Omental fat pad (tissue), 3 donors: ENCODE measurements at regions not wholly inside any gene's neighbourhood (a gene's known extent, or its start where the extent isn't known, plus 50 kb on each side); places are given as distances from the start of the nearest gene placed in this dataset.

Experiments used
- ATAC-seq: fragments of 150-250 bp; one replicate; pipeline ENCODE4 v1.9.1; 2016; ENCODE audit warnings: mild to moderate bottlenecking, moderate library complexity; ENCODE audit not compliant: low FRiP score
- DNase-seq: peaks from one replicate; pipeline ENCODE4 v3.0.0-alpha.2; 2019; ENCODE audit warnings: low spot score
- TF ChIP-seq, protein P1 (sequence below), 3 donors: fragments of 450-650 bp; IDR thresholded peaks; one replicate each; pipeline ENCODE4 v1.5.1; 2016 to 2017; ENCODE audit warnings: antibody characterized with exemption in 3 of 3, mild to moderate bottlenecking in 3 of 3, moderate library complexity in 2 of 3

DNA sequence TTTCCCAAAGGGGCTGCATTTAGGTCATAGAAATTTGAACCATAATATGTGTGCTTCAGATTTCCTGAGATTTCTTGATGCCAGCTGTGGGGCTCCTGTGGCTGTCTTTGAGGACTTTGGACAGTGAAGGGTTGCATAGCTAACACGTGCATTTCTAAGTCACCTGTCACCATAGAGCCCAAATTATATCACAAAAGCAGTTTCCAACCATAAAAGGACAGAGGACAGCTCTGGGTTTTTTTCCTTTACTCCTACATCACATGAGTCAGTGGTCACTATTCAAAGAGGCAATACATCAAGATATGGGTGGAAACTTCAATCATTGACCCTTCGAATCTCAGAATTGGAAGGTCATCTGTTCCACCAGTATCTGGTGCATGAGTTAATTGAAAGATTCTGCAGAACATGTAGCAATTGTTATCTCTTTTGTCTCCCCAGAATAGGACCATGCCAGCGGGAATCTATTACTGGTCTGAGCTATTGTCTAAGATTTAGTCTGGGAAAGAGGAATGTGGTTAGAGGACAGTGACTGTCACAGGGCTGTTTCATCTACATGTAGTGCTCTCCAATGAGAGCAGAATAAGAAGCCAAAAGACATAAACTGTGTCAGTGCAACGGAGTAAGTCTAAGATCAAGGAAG, 133.5 kb downstream of the AASDH start:
- no peak for DNase-seq
- no peak for ATAC-seq
- TF ChIP-seq, protein P1, sequence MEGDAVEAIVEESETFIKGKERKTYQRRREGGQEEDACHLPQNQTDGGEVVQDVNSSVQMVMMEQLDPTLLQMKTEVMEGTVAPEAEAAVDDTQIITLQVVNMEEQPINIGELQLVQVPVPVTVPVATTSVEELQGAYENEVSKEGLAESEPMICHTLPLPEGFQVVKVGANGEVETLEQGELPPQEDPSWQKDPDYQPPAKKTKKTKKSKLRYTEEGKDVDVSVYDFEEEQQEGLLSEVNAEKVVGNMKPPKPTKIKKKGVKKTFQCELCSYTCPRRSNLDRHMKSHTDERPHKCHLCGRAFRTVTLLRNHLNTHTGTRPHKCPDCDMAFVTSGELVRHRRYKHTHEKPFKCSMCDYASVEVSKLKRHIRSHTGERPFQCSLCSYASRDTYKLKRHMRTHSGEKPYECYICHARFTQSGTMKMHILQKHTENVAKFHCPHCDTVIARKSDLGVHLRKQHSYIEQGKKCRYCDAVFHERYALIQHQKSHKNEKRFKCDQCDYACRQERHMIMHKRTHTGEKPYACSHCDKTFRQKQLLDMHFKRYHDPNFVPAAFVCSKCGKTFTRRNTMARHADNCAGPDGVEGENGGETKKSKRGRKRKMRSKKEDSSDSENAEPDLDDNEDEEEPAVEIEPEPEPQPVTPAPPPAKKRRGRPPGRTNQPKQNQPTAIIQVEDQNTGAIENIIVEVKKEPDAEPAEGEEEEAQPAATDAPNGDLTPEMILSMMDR (IDR thresholded peaks at IDR 0.05): no peak

DNA sequence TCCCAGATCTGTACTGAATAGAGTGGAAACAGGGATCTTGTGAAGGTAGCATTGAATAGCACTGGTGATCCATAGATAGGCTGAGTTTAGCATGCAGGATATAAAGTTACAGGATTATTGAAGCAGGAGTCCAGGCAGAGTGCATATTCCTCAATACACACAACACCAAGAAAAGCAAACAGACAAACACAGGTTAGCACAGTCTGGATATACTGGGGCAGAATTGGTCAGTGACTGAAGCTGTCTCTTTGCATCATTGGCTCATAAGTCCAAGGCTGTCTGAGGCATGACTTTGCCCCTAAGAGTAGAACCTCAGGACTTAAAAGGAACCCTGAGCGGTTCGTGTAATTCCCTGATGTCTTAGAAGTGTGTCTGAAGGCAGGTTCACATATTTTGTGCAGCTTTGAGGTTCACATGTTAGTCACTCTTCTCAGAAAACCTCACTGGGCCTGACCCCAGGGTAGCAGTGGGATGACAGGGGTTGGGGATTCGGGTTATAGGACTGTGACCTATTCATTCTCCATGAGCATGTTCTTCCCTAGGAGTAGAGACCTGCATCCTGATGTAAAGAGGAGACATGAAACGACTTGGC, 134.6 kb downstream of the AASDH start:
- ATAC-seq: no peak
- DNase-seq: no peak
- TF ChIP-seq, protein P1 (IDR thresholded peaks at IDR 0.05): no peak

DNA sequence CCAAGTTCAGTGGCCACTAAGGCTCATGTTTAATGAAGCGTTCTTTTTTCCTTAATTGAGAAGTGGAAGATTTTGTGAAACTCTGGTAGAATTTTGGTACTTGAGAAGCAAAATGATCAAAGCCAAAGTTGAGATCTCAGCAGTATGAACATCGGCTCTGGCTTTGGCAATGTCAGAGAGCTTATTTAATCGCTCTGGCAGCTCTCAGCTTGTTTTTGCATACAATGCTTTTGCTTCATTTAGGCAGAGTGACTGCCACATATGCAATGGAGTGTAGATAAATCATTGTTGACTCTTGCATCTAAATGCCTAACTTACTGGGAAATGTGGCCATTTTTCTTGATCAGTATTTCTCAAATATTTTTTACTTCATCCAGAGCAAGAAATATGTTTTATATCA, 135.7 kb downstream of the AASDH start:
- TF ChIP-seq, protein P1 (IDR thresholded peaks at IDR 0.05): no peak
- ATAC-seq (no peak), DNase-seq (no peak)

DNA sequence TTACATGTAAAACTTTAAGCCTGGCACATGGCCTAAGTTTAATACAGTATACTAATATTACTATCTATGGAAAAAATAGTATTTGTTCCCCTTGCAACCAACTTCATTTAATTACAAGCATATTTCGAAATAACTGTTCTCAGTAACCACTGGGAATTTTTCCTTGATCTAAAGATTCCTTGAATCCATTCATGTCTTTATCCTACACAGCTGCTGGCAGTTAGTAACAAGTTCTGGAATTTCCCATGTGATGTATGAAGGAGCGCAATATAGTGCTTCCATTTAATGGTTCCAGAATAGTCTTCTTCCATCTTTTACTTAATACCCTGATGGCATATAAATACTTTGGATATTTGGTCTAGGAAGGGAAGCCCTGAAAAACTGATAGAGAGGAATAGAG, 136.5 kb downstream of the AASDH start:
- TF ChIP-seq, protein P1 (IDR thresholded peaks at IDR 0.05): no peak
- DNase-seq (no peak), ATAC-seq (no peak)

DNA sequence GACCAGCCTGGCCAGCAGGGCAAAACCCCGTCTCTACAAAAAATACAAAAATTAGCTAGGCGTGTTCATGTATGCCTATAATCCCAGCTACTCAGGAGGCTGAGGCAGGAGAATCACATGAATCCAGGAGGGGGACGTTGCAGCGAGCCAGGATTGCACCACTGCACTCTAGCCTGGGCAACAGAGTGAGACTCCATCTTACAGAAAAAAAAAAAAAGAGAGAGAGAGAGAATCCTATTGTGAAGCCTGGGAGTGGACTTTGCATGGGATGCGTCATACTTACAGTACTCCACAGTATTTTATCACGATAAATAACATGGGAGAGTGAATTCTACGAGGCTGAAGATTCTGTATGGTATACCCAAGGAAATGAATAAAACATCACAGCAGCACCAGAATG, 139.6 kb downstream of the AASDH start:
- DNase-seq: no peak
- TF ChIP-seq, protein P1 (IDR thresholded peaks at IDR 0.05): no peak
- no peak for ATAC-seq

DNA sequence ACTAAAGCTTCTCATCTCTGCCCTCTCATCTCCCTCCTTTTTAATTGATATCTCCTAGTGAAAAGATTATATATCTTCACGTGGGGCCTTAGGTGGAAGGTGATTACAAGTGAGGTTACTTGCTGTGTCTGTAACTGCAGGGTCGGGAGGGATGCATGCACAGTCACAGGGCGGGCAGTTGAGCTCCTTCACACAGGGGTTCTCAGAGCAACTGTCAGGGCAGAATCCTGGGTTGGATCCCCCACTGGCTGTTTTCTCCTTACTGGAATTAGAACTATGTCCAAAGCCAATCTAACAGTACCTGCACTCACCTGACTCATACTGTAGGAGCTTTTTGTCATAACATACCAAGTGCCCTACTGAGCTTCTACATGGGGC, 141.1 kb downstream of the AASDH start:
- ATAC-seq: no peak

More for the DNA sequence above, 141.1 kb downstream of the AASDH start:
- no peak for DNase-seq
- TF ChIP-seq, protein P1 (IDR thresholded peaks at IDR 0.05): no peak
